Activated CD4-positive, alpha-beta T cell treated with anti-CD3 and anti-CD28 coated beads for 4 hours (primary cell): ENCODE measurements at regions not wholly inside any gene's neighbourhood (a gene's known extent, or its start where the extent isn't known, plus 50 kb on each side); places are given as distances from the start of the nearest gene placed in this dataset.

Experiments
- DNase-seq, 2 donors: peaks; one replicate each; pipeline ENCODE4 v3.0.0-alpha.2; 2020

DNA sequence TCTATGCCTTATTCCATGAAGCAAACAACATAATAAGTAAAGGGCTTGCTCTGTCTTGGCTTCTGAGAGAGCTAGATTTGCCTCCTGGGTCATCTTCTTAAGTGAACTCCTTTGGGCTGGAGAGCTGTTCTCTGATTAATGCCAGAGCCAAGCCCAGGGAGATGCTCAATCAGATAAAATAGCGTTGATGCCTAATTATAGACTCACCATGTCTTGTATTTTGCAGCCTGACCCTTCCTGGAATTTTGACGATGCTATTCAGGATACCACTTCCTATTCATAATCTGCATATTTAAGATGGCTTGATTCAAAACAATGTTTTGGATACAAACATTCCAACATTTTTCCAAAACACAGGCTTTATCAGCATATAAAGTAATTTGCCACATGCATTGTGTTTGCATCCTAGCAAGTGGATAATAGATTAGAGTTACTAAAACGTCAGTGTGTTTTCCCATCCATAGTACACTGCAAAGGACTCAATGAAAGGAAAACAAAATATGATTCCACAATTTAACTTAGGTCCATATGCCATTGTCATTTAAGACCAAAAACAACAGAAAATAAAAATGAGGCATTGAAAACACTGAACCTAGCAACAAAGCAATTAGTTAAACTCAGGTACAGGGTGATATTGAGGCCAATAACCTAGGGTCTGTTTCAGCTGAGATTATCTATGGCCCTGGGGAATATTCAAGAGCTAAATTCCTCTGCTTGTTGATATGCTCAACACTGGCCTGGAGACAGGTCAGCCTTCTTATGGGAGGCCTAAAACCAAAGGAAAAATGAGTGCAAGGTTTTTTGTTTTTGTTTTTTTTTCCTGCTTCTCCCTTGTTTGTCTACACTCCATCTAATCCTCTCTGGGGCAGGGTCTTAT, 184.2 kb upstream of the FOXN3 start:
- no peak for DNase-seq

DNA sequence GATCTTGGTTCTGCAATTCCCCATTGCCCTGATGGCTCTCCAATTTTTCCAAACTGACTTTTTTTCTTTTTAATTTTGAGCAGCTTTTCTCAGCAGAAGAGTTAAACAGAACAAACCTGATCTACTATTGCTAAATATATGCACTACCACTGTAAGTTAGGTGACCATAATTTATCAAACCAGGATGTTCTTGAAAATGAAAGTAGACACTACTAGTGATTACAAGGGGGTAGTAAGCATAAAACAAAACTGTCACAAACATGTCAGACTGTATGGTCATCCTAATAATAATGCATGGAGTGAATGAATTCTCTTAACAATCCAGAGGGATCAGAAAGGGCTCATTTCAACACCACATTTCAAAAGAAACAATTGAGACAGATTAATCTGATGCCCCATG, 183.0 kb upstream of the FOXN3 start:
- no peak for DNase-seq

DNA sequence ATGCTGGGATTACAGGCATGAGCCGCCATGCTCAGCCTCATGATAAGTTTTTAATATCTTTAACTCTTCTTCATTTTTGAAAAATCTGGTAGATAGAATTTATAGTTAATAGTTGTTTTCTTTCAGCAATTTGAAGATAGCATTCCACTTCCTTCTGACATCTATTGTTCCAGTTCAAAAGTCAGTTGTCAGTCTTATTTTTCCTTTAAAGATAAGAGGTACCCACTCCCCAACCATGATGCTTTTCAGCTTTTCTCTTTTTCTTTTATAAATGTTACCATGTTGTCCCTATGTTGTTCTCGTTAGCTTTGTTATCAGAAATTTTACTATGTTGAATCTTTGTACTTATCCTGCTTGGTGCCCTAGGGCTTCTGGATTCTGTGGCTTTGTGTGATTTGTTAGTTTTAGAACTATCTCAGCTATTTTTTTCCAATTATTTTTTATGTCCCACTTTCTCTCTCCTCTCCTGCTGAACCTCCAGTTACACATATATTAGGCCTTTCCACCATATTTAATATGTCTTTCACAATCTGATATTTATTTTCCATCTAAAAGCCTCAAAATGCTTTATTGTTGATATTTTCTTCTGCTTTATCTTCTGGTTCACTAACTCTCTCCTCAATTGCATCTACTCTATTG, 181.6 kb upstream of the FOXN3 start:
- DNase-seq = no peak

DNA sequence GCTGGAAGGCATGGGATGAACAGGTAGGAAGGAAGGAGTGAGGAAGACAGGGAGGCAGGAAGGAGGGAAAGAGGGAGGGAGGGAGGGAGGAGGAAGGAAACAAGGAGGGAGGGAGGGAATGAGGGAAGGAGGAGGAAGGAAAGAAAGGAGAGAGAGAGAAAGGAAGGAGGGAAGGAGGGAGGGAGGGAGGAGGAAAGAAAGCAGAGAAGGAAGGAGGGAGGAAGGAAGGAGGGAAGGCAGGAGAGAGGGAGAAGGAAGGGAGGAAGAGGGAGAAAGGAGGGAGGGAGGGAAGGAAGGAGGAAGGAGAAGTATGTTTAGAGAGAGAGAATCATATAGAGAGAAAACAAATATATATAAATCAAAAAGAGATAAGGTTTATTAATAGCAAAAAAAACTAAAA, 175.9 kb upstream of the FOXN3 start:
- no peak for DNase-seq

DNA sequence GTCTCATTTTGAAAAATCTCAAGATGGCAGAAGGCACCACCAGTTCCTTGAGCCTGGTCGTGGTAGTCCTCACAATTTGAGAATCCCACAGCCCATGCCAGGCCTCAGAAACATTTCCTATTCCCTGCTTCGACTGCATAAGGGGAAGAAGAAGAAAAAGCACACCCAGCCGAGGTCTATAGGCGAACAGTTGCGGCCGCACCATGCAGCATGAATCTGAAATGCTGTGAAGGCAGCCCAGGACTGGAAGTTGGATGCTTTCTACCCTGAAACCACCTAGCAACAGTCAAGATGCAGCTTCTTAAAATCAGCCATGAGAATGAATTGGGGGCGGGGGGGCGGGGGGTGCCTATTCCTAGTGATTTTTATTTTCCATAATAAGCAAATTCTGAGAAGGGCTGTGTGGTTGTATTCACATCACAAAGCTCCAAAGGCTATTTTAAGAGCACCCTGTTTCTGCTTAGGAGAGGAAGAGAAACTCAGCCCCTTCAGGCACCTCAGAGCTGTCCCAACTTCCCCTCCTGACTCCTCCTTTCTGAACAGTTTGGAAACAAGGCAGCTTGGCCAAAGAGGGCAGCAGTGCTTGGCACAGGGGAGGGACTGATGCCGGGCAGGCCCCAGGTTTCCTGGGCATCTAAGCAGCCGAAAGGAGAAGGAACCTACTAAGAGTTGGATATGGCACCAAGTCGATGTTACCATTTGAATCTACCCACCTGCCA, 172.5 kb upstream of the FOXN3 start:
- DNase-seq = no peak

DNA sequence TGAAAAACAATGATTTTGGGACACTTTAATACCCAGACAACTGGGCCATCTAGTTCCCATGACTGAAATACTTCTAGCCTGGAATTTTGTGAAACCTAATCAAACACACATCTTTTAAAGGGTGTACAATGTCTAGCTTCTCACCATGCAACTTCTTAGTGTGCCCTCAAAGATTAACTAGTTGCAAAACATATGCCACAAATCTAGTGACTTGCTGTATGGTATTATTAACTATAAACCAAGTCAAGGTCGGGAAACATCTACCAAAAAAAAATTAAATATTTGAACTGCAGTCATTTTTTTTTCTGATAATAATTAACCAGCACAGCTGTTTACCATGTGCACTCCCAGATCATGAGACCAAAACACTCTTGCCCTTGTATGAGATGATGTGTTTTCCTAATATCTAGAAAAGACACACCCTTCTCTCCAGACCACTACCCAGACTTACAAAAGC, 171.8 kb upstream of the FOXN3 start:
- DNase-seq = no peak

DNA sequence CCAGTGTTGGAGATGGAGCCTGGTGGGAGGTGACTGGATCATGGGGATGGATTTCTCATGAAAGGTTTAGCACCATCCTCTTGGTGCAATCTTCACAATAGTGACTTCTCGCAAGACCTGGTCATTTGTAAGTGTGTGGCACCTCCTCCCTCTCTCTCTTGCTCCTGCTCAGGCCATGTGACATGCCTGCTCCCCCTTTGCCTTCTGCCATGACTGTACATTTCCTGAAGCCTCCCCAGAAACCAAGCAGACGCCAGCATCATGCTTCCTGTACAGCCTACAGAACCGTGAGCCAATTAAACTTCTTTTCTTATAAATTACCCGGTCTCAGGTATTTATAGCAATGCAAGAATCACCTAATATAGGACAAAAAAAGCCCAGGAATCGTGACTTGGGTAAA, 171.0 kb upstream of the FOXN3 start:
- no peak for DNase-seq

DNA sequence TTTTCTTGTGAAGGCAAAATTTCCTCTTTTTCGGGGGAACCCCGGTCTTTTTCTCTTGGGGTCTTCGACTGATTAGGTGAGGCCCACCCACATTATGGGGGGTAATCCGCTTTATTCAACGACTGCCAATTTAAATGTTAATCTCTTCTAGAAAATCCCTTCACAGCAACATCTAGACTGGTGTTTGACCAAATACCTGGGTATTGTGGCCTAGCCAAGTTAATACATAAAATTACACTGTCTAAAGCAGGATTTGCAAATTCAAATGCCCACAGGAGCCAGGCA, 170.0 kb upstream of the FOXN3 start:
- no peak for DNase-seq

DNA sequence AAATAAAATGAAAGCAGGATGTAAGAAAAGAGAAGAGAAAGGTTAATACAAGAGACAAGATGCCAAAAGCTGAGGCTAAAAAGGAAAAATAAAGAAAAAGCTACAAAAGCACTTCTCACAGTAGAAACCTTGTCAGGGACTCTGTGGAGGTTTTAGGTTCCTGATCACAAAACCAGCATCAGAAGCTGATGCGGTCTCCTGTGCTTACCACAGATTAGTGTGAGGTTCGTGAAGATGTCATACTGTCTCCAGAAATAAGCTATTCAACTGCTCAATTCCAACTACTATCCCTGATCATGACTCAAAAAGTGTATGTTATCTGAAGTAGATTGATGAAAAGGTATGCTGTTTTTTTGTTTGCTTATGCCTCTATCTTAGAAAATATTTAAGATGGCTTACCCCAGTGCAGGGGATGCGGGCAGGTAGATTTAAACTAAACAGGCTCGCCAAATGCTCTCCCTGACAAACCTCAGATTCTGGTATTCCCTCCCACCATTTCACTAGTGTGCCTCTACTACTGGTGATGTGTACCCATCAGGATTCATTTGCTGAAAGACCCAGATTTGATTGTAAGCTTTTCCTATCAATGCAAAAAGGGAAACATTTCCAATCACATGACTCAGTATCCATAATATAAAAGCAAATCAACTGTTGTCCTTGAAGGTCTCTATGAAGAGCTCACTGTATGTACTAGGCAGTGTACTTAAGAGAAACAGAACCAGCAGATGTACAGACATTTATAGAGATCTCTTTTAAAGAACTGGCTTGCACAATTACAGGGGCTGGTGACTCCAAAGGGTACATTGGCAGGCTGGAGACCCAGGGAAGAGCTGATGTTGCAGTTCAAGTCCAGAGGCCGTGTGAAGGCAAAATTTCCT, 169.5 kb upstream of the FOXN3 start:
- no peak for DNase-seq

DNA sequence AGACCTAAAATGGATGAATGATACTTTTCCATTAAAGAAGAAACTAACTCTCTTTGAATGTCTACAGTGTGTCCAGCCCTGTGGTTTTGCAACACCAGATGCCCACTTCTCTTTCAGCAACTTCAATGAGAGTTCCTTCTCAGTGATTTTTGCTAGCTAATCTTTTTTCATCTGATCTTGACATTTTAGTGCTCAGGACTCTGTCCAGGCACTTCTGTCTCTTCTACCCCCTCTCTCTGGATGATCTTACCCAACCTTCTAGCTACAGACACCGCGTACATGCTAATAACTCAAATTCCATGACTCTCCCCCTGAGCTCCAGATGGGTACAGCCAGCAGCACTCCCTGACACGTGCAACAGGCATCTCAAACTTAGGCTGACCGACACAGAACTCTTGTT, 161.1 kb upstream of the FOXN3 start:
- DNase-seq = no peak

DNA sequence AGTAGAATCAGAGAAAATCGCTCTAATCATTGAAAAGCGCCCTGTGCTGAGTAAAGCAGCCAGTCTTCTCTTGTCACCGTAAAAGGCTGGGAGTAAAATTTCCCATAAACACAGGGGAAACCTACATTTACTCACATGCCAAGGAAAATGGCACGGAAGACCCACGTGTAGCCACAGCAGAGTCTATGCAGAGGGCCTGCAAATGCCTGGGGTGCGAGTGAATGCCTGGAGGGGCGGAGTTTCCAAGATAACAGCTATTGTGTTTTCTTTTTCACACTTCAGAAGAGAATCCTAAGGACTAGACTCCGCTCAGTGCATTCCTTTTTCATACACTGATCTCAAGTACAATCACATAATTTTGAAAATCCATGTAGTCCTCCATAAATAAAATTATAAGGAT, 159.9 kb upstream of the FOXN3 start:
- no peak for DNase-seq

DNA sequence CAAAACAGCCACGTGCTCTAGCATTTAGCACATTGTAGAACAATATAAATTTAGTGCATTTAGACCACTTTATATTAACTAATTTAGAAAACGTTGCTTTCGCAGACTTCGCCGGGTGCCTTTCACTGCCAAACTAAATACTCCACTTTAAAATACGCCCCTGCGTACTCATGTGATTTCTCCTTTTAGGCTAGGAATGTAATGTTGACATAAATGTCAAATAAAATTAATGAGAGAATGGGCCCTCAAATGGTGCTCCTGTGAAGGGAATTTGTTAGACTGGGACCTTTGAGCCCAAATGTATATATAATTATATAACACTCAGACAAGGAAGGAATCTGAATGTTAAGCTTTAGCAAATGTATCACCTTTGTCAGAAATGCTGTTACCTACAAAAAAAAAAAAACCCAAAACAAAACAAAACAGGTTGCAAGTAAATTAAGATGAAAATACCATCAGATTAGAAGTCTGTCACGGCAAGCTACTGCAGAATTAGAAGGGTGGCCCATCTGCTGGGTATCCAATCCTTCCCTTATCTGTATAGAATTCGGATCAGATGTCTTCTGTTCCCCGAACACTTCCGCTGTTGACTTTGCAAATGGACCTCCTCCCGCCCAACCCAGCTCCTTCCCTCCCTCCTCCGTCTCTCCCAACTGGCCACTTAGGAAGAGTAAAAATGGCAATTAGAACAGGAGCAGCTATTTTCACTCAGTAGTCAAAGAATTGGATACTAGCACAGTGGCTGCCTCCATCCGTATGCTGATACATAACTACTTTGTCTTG, 159.3 kb upstream of the FOXN3 start:
- no peak for DNase-seq

DNA sequence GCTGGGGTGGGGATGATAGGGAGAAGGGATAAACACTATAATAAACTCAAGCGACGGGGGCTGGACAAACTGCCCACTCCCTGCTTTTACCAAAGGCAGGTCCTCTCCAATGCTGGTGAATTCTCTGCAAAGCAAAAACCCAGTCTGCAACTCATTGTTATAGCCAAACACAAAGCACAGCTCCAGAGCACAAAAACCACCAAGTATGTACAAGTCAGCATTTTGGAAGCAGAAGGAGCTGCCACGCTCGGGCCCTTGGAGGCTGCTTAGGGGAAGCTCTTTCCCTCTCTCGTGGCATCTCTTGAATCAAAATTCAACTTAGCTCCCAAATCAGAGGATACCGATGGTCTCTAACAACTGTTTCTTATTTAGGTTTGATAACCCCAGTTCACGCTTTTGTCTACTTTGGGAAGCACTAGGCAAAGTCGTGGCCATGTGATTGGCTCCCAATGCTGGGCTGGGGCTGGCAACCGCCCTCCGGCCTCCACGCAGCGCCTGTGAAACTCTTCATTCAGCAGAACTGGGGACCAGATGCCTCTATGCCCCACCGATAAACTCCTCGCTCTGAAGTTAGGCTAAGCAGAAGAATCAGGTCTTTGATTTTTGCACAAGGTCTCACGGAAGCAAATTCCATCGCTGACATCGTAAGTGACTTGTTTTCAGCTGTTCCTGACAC, 158.5 kb upstream of the FOXN3 start:
- DNase-seq = no peak

DNA sequence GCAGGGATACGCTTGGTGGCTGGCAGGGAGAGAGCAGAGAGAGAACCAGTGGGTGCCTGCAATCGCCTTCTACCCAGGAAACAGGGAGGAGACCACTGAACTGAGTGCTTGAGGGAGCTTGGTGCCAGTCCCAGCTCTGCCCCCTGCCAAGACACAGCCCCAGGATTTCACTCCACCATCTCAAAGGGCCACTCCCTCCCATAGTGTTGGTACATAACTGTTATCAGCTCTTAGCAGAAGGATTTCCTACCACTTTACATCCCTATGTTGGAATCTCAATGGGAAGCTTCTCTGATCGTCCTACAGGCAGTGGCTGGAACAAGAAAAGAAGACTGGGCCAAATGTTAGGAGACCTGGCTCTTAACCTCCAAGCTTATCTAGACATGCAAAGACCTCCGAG, 157.4 kb upstream of the FOXN3 start:
- DNase-seq = no peak

DNA sequence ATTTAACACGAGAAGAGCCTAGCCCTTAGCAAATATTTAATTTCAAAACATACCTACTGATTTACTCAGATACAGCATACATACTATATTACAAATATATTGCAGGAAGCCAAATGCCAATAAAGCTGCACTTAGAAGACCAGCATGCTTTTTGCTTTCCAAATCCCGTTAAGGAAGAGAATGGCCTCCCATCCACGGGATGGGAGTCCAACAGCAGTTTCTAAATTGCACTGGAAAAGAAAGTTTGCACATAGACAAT, 156.3 kb upstream of the FOXN3 start:
- DNase-seq = no peak

DNA sequence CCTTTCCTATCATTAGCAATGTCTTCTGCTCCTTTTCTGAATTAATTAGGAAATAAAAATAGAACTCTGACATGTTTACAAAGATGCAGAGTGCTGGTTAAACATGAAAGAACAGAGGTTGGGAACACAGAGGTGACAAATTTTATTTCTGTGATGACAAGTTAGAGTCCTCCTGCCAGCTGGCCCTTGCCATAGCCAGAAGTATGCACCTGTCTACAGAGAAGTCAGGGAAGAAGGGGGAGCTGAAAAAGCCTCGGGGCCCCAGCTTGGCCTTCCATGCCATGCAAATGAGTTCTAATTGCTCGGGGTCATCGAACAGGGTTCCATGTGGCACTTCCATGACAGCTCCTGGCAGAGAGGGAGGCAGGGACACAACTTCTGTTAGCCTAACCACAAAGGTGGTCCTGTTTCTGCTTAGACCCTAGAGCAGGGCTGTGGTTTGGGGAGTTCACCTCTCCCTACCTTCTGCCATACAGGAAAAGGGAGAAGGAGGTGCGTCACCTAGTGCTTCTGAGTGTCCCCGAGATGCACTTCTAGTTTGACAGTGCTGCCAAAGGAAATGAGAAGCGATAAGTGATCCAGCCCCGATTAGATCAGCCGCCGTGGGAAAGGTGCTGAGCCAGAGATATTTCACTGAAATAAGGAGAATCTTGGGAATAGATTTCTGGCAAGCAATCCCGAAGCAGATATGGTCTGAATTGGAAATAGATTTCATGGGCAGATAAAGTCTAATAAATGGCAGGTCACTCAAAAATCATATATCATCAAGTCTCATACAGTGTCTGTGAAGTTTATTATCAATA, 155.8 kb upstream of the FOXN3 start:
- no peak for DNase-seq

DNA sequence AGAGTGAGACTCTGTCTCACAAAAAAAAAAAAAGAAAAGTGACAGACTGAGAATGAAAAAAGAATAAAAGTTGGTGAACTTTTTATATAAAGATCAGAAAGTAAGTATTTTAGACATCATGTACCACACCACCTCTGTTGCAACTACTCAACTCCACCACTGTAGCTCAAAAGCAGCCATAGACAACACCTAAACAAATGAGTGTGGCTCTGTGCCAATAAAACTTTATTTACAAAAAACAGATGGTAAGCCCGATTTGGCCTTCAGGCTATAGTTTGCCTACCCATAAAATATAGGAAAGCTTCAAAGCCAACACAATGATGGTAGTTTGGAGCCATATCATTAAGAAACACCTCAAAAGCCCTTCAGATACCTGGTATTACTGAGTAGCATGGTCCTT, 154.5 kb upstream of the FOXN3 start:
- no peak for DNase-seq

DNA sequence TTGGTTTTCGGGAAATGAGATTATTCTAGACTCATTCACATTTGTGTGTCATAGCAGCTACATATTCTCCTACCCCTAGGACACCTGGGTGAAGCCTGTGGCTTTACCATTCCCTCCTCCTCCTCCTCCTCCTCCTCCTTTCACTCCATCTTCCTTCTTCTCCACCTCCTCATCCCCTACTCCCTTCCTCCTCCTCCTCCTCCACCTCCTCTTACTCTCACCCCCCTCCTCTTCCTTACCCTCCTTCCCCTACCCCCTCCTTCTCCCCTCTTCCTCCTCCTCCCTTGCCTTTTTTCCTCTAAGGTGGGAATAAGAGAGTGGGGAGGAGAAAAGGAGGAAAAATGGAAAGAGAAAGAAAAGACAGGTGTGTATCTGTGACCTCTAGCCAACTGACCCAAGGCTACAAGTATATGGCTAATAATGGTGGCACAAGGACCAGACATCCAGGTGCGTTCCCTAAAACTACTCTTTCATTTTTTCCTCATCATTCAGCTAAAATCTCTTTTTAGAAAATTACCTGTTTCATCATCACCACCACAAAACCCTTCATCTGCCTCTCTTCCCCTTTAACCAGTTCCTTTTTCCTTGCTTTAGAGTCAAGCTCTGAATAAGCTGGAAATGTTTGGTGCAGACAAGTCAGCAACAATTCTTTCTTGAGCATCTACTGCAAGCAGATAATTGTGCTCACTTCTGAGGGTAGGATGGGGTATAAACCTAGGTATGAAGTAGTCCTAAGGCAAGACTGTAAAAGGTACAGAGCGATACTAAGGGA, 149.8 kb upstream of the FOXN3 start:
- DNase-seq = no peak

DNA sequence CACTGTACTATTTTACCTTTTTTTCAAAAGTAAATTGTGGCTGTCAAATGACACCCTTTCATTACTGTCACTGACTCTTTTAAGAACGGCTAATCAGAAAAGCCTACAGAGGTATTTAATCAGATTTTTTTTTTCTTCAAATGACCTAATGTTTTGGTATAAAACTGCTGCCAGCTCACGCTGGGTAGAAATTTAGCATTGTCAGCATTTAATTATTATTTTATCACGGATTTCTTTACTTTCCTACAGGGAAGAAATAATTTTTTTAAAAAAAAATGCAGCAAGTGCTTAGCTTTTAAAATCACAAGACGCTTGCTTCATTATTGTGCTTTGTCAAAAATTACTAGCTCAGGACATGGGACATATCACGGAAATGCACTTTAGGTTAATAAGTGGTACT, 149.1 kb upstream of the FOXN3 start:
- DNase-seq = no peak

DNA sequence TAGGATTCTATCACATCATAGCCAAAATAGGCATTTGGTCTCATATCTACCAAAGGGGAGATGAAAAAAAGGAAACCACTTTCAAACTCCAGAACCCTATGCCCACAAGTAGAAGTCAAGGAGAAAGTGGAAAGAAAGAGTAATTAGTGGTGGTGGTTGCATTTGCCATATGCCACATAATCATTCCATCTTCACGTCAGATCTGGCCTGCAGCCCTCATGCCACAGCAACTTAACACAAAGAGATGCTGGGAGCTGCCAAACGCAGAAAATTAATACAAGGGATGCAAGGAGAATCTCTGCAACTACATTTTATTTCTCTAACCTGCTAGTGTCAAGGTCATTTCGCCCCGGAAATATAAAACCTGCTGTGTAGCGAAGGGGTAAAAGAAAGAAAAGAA, 148.6 kb upstream of the FOXN3 start:
- no peak for DNase-seq
